ENCODE measurements at regions not wholly inside any gene's neighbourhood (a gene's known extent, or its start where the extent isn't known, plus 50 kb on each side); places are given as distances from the start of the nearest gene placed in this dataset.
"Not testable (repeated sequence)": the region's sequence is repeated elsewhere in the genome, so short reads cannot be mapped to it uniquely, and the experiment has no call there.

- no peak overlapping the region for H2AK5ac ChIP-seq (ENCODE audit: insufficient read length, low read length)
- H3K79me2 ChIP-seq (ENCODE audit: insufficient read depth, low read length) = no peaks in the 10 kb centered on the region
- H2AFZ ChIP-seq (ENCODE audit: low read length) = no peak overlapping the region
- no peak overlapping the region for H4K5ac ChIP-seq (ENCODE audit: insufficient read length, low read depth, low read length)
- H3T11ph ChIP-seq (ENCODE audit: low read length) = no peak overlapping the region
- no peak overlapping the region for H3K56ac ChIP-seq (ENCODE audit: insufficient read length, low read depth, low read length)
- Mint-ChIP-seq H3K27ac (no peak overlapping the region), H3K27me3 (ENCODE audit: low read depth) (no peaks in the 10 kb centered on the region), H3K4me1 (no peaks in the 10 kb centered on the region; a peak in 1 of 4 replicates), H3K9me3 (peaks cover 10 to 12% of the 10 kb centered on the region in 2 experiments), H3K36me3 (ENCODE audit: insufficient read depth in 1 of 3, low read depth in 3 of 3) (peaks cover 4 to 21% (median 14%) of the 10 kb centered on the region in 3 experiments; a peak in 6 of 7 replicates), H3K4me3 (no peak overlapping the region)
- no peak overlapping the region for H3K9ac ChIP-seq (ENCODE audit: extremely low read depth, insufficient read length, low read length)
- H2BK20ac ChIP-seq (ENCODE audit: low read depth, low read length, poor library complexity, severe bottlenecking) = no peak overlapping the region
- H4K91ac ChIP-seq (ENCODE audit: insufficient read length, low read depth, low read length) = no peak overlapping the region
- no peaks in the 10 kb centered on the region for H3K4me1 ChIP-seq (ENCODE audit: insufficient read depth, low read length)
- H2BK5ac ChIP-seq (ENCODE audit: insufficient read length, low read length) = no peak overlapping the region
- no peaks in the 10 kb centered on the region for H3K79me1 ChIP-seq (ENCODE audit: insufficient read depth, low read depth, low read length, poor library complexity, severe bottlenecking)
- no peak overlapping the region for H3K18ac ChIP-seq (ENCODE audit: insufficient read length, low read depth, low read length)
- H4K20me1 ChIP-seq (ENCODE audit: control insufficient read depth, insufficient read depth, insufficient read length) = no peaks in the 10 kb centered on the region
- no peaks in the 10 kb centered on the region for H3K27me3 ChIP-seq (ENCODE audit: insufficient read depth, low read length)
- no peak overlapping the region for H2BK15ac ChIP-seq (ENCODE audit: low read depth, low read length)
- WGBS (ENCODE audit: extremely low coverage, insufficient read length, low lambda C conversion rate) = no CpG with 5 or more reads among the region's 2 CpGs
- no peak overlapping the region for H2BK12ac ChIP-seq (ENCODE audit: insufficient read length, low read depth, low read length)
- no peaks in the 10 kb centered on the region for H3K23me2 ChIP-seq (ENCODE audit: insufficient read length, low read depth, low read length, poor library complexity, severe bottlenecking)
- H3K14ac ChIP-seq (ENCODE audit: insufficient read depth, low read length) = no peak overlapping the region
- H4K8ac ChIP-seq (replicated peaks; ENCODE audit: insufficient read length, low read depth, low read length) = no peak overlapping the region
- no peak overlapping the region for H3K4me2 ChIP-seq (ENCODE audit: insufficient read depth, insufficient read length, low read length)
- H3K4ac ChIP-seq (ENCODE audit: low read depth, low read length) = no peak overlapping the region
- no peak for DNase-seq
- H3K9me3 ChIP-seq (ENCODE audit: control insufficient read depth, low read depth, low read length) = no peaks in the 10 kb centered on the region
- no peak overlapping the region for H3K27ac ChIP-seq (ENCODE audit: insufficient read length, low read depth, low read length)
- no peak overlapping the region for H3K23ac ChIP-seq (ENCODE audit: insufficient read length, low read depth, low read length)
- no peak overlapping the region for H2BK120ac ChIP-seq (ENCODE audit: low read depth, low read length, poor library complexity, severe bottlenecking)
- TF ChIP-seq CTCF (conservative IDR thresholded peaks at IDR 0.05) = no peak
Observed at GRCh38 chr6:121794630-121795029, 359.2 kb downstream of the GJA1 start.

GRCh38 chr6:121797598-121797997 lies 362.2 kb downstream of the GJA1 start:
- not testable (repeated sequence) for DNase-seq

More at GRCh38 chr6:121797598-121797997, 362.2 kb downstream of the GJA1 start:
- H2BK15ac ChIP-seq (ENCODE audit: low read depth, low read length); H3K79me1 ChIP-seq (ENCODE audit: insufficient read depth, low read depth, low read length, poor library complexity, severe bottlenecking); H4K91ac ChIP-seq (ENCODE audit: insufficient read length, low read depth, low read length); H3K27ac ChIP-seq (ENCODE audit: insufficient read length, low read depth, low read length); H4K8ac ChIP-seq (replicated peaks; ENCODE audit: insufficient read length, low read depth, low read length); H3K4me2 ChIP-seq (ENCODE audit: insufficient read depth, insufficient read length, low read length); H4K20me1 ChIP-seq (ENCODE audit: control insufficient read depth, insufficient read depth, insufficient read length); H3K18ac ChIP-seq (ENCODE audit: insufficient read length, low read depth, low read length); H3K27me3 Mint-ChIP-seq (ENCODE audit: low read depth); H3T11ph ChIP-seq (ENCODE audit: low read length); H3K4ac ChIP-seq (ENCODE audit: low read depth, low read length); H3K4me1 ChIP-seq (ENCODE audit: insufficient read depth, low read length); H3K23me2 ChIP-seq (ENCODE audit: insufficient read length, low read depth, low read length, poor library complexity, severe bottlenecking); H2AK5ac ChIP-seq (ENCODE audit: insufficient read length, low read length); H4K5ac ChIP-seq (ENCODE audit: insufficient read length, low read depth, low read length); H3K79me2 ChIP-seq (ENCODE audit: insufficient read depth, low read length); H3K4me3 Mint-ChIP-seq; H3K56ac ChIP-seq (ENCODE audit: insufficient read length, low read depth, low read length); H3K27ac Mint-ChIP-seq; H3K27me3 ChIP-seq (ENCODE audit: insufficient read depth, low read length); H2BK20ac ChIP-seq (ENCODE audit: low read depth, low read length, poor library complexity, severe bottlenecking); H3K23ac ChIP-seq (ENCODE audit: insufficient read length, low read depth, low read length); H2BK120ac ChIP-seq (ENCODE audit: low read depth, low read length, poor library complexity, severe bottlenecking); H3K9me3 ChIP-seq (ENCODE audit: control insufficient read depth, low read depth, low read length); H3K14ac ChIP-seq (ENCODE audit: insufficient read depth, low read length); H3K9ac ChIP-seq (ENCODE audit: extremely low read depth, insufficient read length, low read length); H2AFZ ChIP-seq (ENCODE audit: low read length); H2BK12ac ChIP-seq (ENCODE audit: insufficient read length, low read depth, low read length); H3K4me1 Mint-ChIP-seq; H2BK5ac ChIP-seq (ENCODE audit: insufficient read length, low read length): not testable (repeated sequence)
- peaks cover 25 to 29% of the 10 kb centered on the region in 2 experiments for H3K9me3 Mint-ChIP-seq
- no CpG with 5 or more reads among the region's 6 CpGs for WGBS (ENCODE audit: extremely low coverage, insufficient read length, low lambda C conversion rate)
- H3K36me3 Mint-ChIP-seq (ENCODE audit: insufficient read depth in 1 of 3, low read depth in 3 of 3) = peaks cover 13 to 41% (median 29%) of the 10 kb centered on the region in 3 experiments; a peak in 6 of 7 replicates

Data from H9 (cell line).